NT2/D1 (cell line): ENCODE measurements at regions not wholly inside any gene's neighbourhood (a gene's known extent, or its start where the extent isn't known, plus 50 kb on each side); places are given as distances from the start of the nearest gene placed in this dataset.

Experiments used
- YY1 ChIP-seq: IDR thresholded peaks from 2 replicates; pipeline ENCODE4 v1.6.1; 2011; ENCODE audit not compliant: insufficient read length, insufficient read depth
- ZNF274 ChIP-seq: IDR thresholded peaks from 2 replicates; pipeline ENCODE4 v1.6.1; 2011; ENCODE audit warnings: mild to moderate bottlenecking, low read depth, low read length

- TF ChIP-seq ZNF274 (no peak), YY1 (no peak)
Measured at GRCh38 chr10:131819241-131820072, 81.4 kb upstream of the PPP2R2D start.
